H1 (cell line): ENCODE measurements at regions not wholly inside any gene's neighbourhood (a gene's known extent, or its start where the extent isn't known, plus 50 kb on each side); places are given as distances from the start of the nearest gene placed in this dataset.

Experiments used
- CTCF ChIA-PET: fragments of 300-600 bp; sonication (Branson Sonifier 250); formaldehyde crosslinking; loops from one replicate; lab custom pipeline; 2021; ENCODE audit not compliant: partially characterized antibody; lab: Charles Lee
- POLR2A ChIA-PET: fragments of 300-600 bp; sonication (Branson Sonifier 250); formaldehyde crosslinking; loops from one replicate; lab custom pipeline; 2021; ENCODE audit warnings: inconsistent platforms; ENCODE audit not compliant: partially characterized antibody; lab: Charles Lee
- DNase-seq, 2 experiments: peaks; one replicate each; pipeline versions ENCODE4 v3.0.0 to v3.0.0-alpha.2; 2010 to 2022; ENCODE audit warnings: low spot score in 2 of 2, low read depth in 1 of 2, mixed read lengths in 1 of 2
- FAIRE-seq: peaks from 2 replicates; lab custom pipeline; 2011; peaks lifted over from hg19 to GRCh38; lab: Jason Lieb, UNC
- H2AFZ ChIP-seq: 2 replicates; pipeline ENCODE4 v1.8.1; 2012; ENCODE audit warnings: low read length, inconsistent platforms
- H2AK5ac ChIP-seq: 2 replicates; pipeline ENCODE4 v1.6.1; 2013; ENCODE audit warnings: low read depth, low read length
- H2BK120ac ChIP-seq: replicated peaks from 2 replicates; pipeline ENCODE3; 2013; ENCODE audit warnings: low read depth, low read length, inconsistent platforms
- H2BK12ac ChIP-seq: 2 replicates; pipeline ENCODE4 v1.6.1; 2013; ENCODE audit warnings: low read depth, low read length
- H2BK15ac ChIP-seq: 2 replicates; pipeline ENCODE4 v1.6.1; 2013; ENCODE audit warnings: low read length
- H2BK20ac ChIP-seq: 2 replicates; pipeline ENCODE4 v1.6.1; 2013; ENCODE audit warnings: low read length
- H2BK5ac ChIP-seq: 2 replicates; pipeline ENCODE4 v1.6.1; 2013; ENCODE audit warnings: low read depth, low read length
- H3K14ac ChIP-seq: 2 replicates; pipeline ENCODE4 v1.6.1; 2013; ENCODE audit warnings: inconsistent platforms; ENCODE audit not compliant: insufficient read length
- H3K18ac ChIP-seq: 2 replicates; pipeline ENCODE4 v1.6.1; 2013; ENCODE audit warnings: low read length; ENCODE audit errors: extremely low read depth
- H3K23ac ChIP-seq: 2 replicates; pipeline ENCODE4 v1.6.1; 2013; ENCODE audit warnings: inconsistent platforms; ENCODE audit not compliant: insufficient read length
- H3K23me2 ChIP-seq: 2 replicates; pipeline ENCODE4 v1.6.1; 2013; ENCODE audit warnings: low read depth, low read length
- H3K27ac ChIP-seq: 2 replicates; pipeline ENCODE4 v1.6.1; 2011; ENCODE audit warnings: low read depth, low read length, inconsistent platforms
- H3K27me3 ChIP-seq, 4 experiments: replicated peaks in 1 of 4; 1 replicate in 1 of 4; 2 replicates in 3 of 4; pipeline versions ENCODE4 v1.6.1 to v1.8.1; 2011 to 2013; ENCODE audit warnings: low read length in 3 of 4, mild to moderate bottlenecking in 3 of 4, inconsistent platforms in 2 of 4, mixed read lengths in 2 of 4, moderate library complexity in 1 of 4; ENCODE audit not compliant: control insufficient read depth in 3 of 4, insufficient read depth in 3 of 4; ENCODE audit errors: extremely low read depth in 1 of 4
- H3K36me3 ChIP-seq, 4 experiments: 2 replicates each; pipeline versions ENCODE4 v1.6.1 to v1.8.1; 2011 to 2013; ENCODE audit warnings: mild to moderate bottlenecking in 4 of 4, low read length in 3 of 4, moderate library complexity in 2 of 4, control low read depth in 1 of 4, inconsistent platforms in 1 of 4; ENCODE audit not compliant: insufficient read depth in 4 of 4, control insufficient read depth in 2 of 4
- H3K4ac ChIP-seq: replicated peaks from 2 replicates; pipeline ENCODE3; 2013; ENCODE audit warnings: low read length, low read depth, mixed read lengths, inconsistent platforms; ENCODE audit not compliant: insufficient read length
- H3K4me1 ChIP-seq, 4 experiments: replicated peaks in 1 of 4; 1 replicate in 1 of 4; 2 replicates in 3 of 4; pipeline versions ENCODE4 v1.6.1 to v1.8.1; 2011 to 2013; ENCODE audit warnings: low read length in 3 of 4, inconsistent platforms in 2 of 4, mixed read lengths in 1 of 4; ENCODE audit not compliant: insufficient read depth in 4 of 4, control insufficient read depth in 3 of 4
- H3K4me2 ChIP-seq, 2 experiments: 2 replicates each; pipeline versions ENCODE4 v1.6.1 to v1.8.1; 2011 to 2013; ENCODE audit warnings: low read depth in 2 of 2, low read length in 2 of 2, control low read depth in 1 of 2, inconsistent platforms in 1 of 2, mild to moderate bottlenecking in 1 of 2; ENCODE audit not compliant: insufficient read depth in 1 of 2
- H3K4me3 ChIP-seq, 4 experiments: fragments of 200-600, 300-600 bp in 1 of 4; sonication (generic), shearing (Covaris generic), sonication (Bioruptor Twin) in 1 of 4; 2 replicates each; pipeline versions ENCODE4 v1.5.1 to v1.8.1; 2011 to 2016; ENCODE audit warnings: low read length in 4 of 4, low read depth in 3 of 4, control low read depth in 2 of 4, inconsistent platforms in 2 of 4, mild to moderate bottlenecking in 2 of 4, mixed read lengths in 1 of 4, moderate library complexity in 1 of 4; ENCODE audit not compliant: insufficient read depth in 2 of 4; ENCODE audit errors: extremely low read depth in 1 of 4
- H3K56ac ChIP-seq: replicated peaks from 2 replicates; pipeline ENCODE3; 2013; ENCODE audit warnings: low read depth, mild to moderate bottlenecking, mixed read lengths, low read length, inconsistent platforms; ENCODE audit not compliant: insufficient read length
- H3K79me1 ChIP-seq: 2 replicates; pipeline ENCODE4 v1.6.1; 2013; ENCODE audit warnings: low read depth, low read length, control low read depth
- H3K79me2 ChIP-seq, 2 experiments: 2 replicates each; pipeline versions ENCODE4 v1.6.1 to v1.8.1; 2012 to 2013; ENCODE audit warnings: low read length in 2 of 2, mild to moderate bottlenecking in 2 of 2, inconsistent platforms in 1 of 2; ENCODE audit not compliant: insufficient read depth in 2 of 2, control insufficient read depth in 1 of 2
- H3K9ac ChIP-seq, 4 experiments: replicated peaks in 1 of 4; 1 replicate in 1 of 4; 2 replicates in 3 of 4; pipeline versions ENCODE4 v1.6.1 to v1.8.1; 2011 to 2013; ENCODE audit warnings: low read depth in 3 of 4, low read length in 3 of 4, control low read depth in 2 of 4, mild to moderate bottlenecking in 2 of 4, moderate library complexity in 2 of 4, inconsistent platforms in 1 of 4; ENCODE audit errors: extremely low read depth in 1 of 4
- H3K9me3 ChIP-seq, 2 experiments: 2 replicates each; pipeline versions ENCODE4 v1.6.1 to v1.8.1; 2012 to 2013; ENCODE audit warnings: mild to moderate bottlenecking in 2 of 2, moderate library complexity in 2 of 2, control low read depth in 1 of 2, inconsistent platforms in 1 of 2, low read depth in 1 of 2, low read length in 1 of 2, mixed read lengths in 1 of 2; ENCODE audit not compliant: insufficient read depth in 2 of 2
- H4K20me1 ChIP-seq, 2 experiments: replicated peaks in 1 of 2; 2 replicates each; pipeline versions ENCODE3 to v1.8.1; 2011 to 2013; ENCODE audit warnings: inconsistent platforms in 2 of 2, low read length in 2 of 2, mild to moderate bottlenecking in 1 of 2; ENCODE audit not compliant: insufficient read depth in 2 of 2, control insufficient read depth in 1 of 2
- H4K5ac ChIP-seq: 2 replicates; pipeline ENCODE4 v1.6.1; 2013; ENCODE audit warnings: low read length, low read depth, mixed read lengths, inconsistent platforms; ENCODE audit not compliant: insufficient read length
- H4K8ac ChIP-seq: 2 replicates; pipeline ENCODE4 v1.8.0; 2013; ENCODE audit warnings: mild to moderate bottlenecking, moderate library complexity, low read length, inconsistent platforms; ENCODE audit not compliant: insufficient read depth; ENCODE audit errors: extremely low read depth
- H4K91ac ChIP-seq: replicated peaks from 2 replicates; pipeline ENCODE3; 2013; ENCODE audit warnings: low read length, mixed read lengths, inconsistent platforms; ENCODE audit not compliant: insufficient read length
- CBX8 ChIP-seq: fragments of 300-800, 300-1000 bp; sonication (generic); IDR thresholded peaks from 2 replicates; pipeline ENCODE4 v1.7.1; 2016; ENCODE audit warnings: low read depth, low read length, borderline replicate concordance
- CTCF ChIP-seq, 3 experiments: IDR thresholded peaks; 1 replicate in 2 of 3; 2 replicates in 1 of 3; pipeline versions ENCODE4 v1.5.1 to v1.6.1; 2011; ENCODE audit warnings: low read length in 3 of 3, mild to moderate bottlenecking in 3 of 3, inconsistent platforms in 2 of 3, low read depth in 1 of 3, moderate library complexity in 1 of 3; ENCODE audit not compliant: insufficient read depth in 1 of 3; ENCODE audit errors: control extremely low read depth in 1 of 3
- SIRT6 ChIP-seq: IDR thresholded peaks from one replicate; pipeline ENCODE4 v1.7.1; 2012; ENCODE audit warnings: low read length, inconsistent platforms
- WGBS, 2 experiments: shearing (Covaris generic) in 1 of 2; methylation state at CpG; one replicate each; pipeline versions ENCODE4 v1.1.6 to v1.1.7; 2013 to 2015; ENCODE audit warnings: low lambda C conversion rate in 2 of 2, mixed read lengths in 2 of 2, inconsistent platforms in 1 of 2, low coverage in 1 of 2, missing lambda C conversion rate in 1 of 2; ENCODE audit not compliant: insufficient replicate concordance in 2 of 2, insufficient coverage in 1 of 2, insufficient read length in 1 of 2; ENCODE audit errors: extremely low coverage in 1 of 2, missing lambda C conversion rate in 1 of 2; 5-methylcytosine and 5-hydroxymethylcytosine counted together

- ChIA-PET CTCF (interaction anchor here (2.0 kb wide), 1 partner anchor 636 kb away, joined by 8 read pairs; no protein-coding TSS in a partner anchor), POLR2A (no interaction called here)
- no peak overlapping the region for H4K5ac ChIP-seq
- H2BK15ac ChIP-seq, result no peak overlapping the region
- no peak overlapping the region for H3K14ac ChIP-seq
- FAIRE-seq (no peak), DNase-seq (no peak)
- H3K27me3 ChIP-seq, result no peaks in the 10 kb centered on the region
- H3K23me2 ChIP-seq, result no peaks in the 10 kb centered on the region
- H4K91ac ChIP-seq, result no peak overlapping the region
- H3K9ac ChIP-seq, result no peak overlapping the region
- no peaks in the 10 kb centered on the region for H3K9me3 ChIP-seq
- no peak overlapping the region for H3K4me2 ChIP-seq
- TF ChIP-seq CBX8 (no peak), SIRT6 (no peak), CTCF (IDR thresholded peaks at IDR 0.05; ENCODE audit: control extremely low read depth in 1 of 3, insufficient read depth in 1 of 3, low read depth in 1 of 3, low read length in 3 of 3) (no peak)
- no peak overlapping the region for H4K8ac ChIP-seq
- WGBS, 2 experiments, result 82% methylated on average over 8 of the region's 8 CpGs; no CpG with 5 or more reads in 1 of the 2 experiments
- H3K18ac ChIP-seq, result no peak overlapping the region
- H2BK120ac ChIP-seq, result no peak overlapping the region
- H2BK5ac ChIP-seq, result no peak overlapping the region
- no peaks in the 10 kb centered on the region for H3K79me1 ChIP-seq
- H2AFZ ChIP-seq, result no peak overlapping the region
- no peak overlapping the region for H2AK5ac ChIP-seq
- H4K20me1 ChIP-seq, result no peaks in the 10 kb centered on the region
- no peak overlapping the region for H2BK20ac ChIP-seq
- H3K27ac ChIP-seq, result no peak overlapping the region
- no peak overlapping the region for H3K4ac ChIP-seq
- no peaks in the 10 kb centered on the region for H3K79me2 ChIP-seq
- no peak overlapping the region for H3K56ac ChIP-seq
- no peak overlapping the region for H3K23ac ChIP-seq
- no peaks in the 10 kb centered on the region for H3K4me1 ChIP-seq
- H2BK12ac ChIP-seq, result no peak overlapping the region
- no peak overlapping the region for H3K4me3 ChIP-seq
- no peaks in the 10 kb centered on the region for H3K36me3 ChIP-seq
Observed at GRCh38 chrX:131630534-131630933, 86.7 kb downstream of the OR13H1 start.
